Stimulated activated CD4-positive, alpha-beta T cell treated with anti-CD3 and anti-CD28 coated beads, Interleukin-1b, Interleukin-23, amount 100 ng/mL, for 48 hours (primary cell): ENCODE measurements at regions not wholly inside any gene's neighbourhood (a gene's known extent, or its start where the extent isn't known, plus 50 kb on each side); places are given as distances from the start of the nearest gene placed in this dataset.

Source experiments
- DNase-seq: peaks from one replicate; pipeline ENCODE4 v3.0.0-alpha.2; 2020

DNA sequence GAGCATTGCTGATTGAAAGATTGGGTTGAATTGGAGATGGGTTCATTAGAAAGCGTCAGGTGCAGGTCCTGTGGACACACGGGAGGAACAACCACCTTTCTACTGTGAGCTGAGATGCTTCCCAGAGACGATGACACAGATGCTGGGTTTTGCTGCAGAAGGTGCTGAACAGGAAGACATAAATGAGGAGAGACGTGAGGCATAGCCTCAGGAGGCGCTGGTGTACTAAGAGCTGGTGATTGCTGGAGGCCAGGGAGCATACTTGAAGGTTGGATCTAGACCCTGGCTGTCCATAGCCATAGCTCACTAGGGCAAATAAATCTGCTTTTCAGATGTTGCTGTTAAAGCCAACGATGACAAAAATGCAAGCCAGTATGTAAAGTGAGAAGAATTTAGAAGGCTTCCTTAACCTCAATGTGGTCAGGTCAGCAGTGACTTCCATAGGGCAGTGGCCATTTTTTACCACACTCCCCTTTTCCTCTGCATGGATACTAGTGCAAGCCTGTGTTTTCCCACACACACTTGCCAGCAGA is 153.7 kb downstream of the SOX11 start:
- DNase-seq = no peak

GRCh38 chr2:5846881-5847280 is 154.7 kb downstream of the SOX11 start:
- DNase-seq = no peak

DNA sequence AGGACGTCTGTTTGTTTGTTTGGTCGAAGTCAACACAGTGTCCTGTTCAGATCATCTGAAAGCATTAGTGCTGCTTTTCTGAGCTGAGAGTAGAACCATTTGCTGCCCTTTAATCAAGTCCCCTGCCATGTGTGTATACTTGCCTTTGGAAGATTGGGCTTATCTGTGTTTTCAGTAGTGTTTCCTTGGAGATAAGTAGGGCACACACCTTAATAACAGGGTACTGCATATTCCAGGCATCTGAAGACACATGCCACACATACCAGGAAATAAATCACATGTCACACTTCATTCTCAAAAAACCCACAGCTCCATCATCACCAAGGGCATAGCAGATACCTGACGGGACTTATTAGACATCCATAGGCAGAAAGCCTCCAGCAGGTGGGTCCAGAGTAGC is 157.4 kb downstream of the SOX11 start:
- DNase-seq = no peak

DNA sequence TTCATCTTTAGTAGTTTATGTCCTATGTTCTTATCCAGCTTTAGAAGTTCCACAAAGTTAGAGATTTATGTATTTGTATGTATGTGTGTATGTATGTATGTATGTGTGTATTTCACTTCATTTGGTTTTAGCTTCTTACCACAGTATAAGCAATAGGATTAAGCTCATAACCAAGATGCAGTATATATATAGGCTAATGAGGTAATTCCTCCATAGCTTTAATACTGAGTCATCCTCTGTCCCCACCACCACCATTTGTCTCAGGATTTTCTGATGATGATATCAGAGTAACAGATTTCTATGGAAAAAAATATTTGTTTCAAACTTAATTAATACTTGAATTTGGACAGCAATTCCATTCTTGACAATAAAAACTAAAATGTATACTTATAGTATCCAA is 159.2 kb downstream of the SOX11 start:
- no peak for DNase-seq

- DNase-seq = no peak
These were observed 162.6 kb downstream of the SOX11 start for GRCh38 chr2:5854797-5855196.

GRCh38 chr2:5867056-5867455 is 174.9 kb downstream of the SOX11 start:
- DNase-seq = no peak

DNA sequence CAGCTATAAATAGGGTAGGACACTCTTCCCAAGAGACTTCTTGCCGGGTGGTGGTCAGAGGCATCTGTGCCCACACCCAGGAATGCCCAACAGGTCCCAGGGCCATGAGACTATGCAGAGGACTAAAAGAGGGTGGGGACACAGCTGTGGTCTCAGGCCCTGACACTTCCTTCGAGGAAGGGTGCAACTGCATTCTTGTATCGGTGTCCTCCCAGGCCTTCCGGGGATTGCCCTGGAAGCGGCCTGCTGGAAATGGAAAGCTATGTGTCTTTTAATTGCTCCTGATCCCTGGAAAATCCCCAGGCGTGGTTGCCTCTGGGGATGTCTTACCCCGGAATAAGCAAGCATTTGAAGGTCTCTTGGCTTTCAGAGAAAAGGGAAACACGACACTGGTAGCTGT is 176.7 kb downstream of the SOX11 start:
- no peak for DNase-seq

- DNase-seq = no peak
These were observed 177.8 kb downstream of the SOX11 start for GRCh38 chr2:5869936-5870335.

DNA sequence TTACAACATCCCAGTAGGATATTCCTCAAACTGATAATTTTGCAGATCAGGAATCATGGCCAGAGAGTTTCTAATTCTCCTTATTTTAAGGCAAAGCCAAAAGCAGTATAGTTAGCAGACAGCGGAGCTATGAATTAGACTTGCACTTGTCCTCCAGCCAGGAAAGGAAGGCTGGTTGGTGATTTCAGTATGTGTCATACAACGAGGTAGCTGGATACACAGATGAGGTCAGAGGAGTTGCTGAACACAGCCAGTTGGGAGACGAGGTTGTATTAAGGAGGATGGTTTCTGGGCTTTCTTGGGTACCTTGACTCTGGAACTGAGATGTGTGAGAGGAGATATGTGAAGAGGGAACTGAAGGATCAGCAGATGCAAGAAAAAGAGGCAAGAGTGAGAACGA is 185.2 kb downstream of the SOX11 start:
- no peak for DNase-seq

GRCh38 chr2:5885451-5886173 is 193.4 kb downstream of the SOX11 start:
- DNase-seq = no peak

- DNase-seq = no peak
These were observed 194.3 kb downstream of the SOX11 start for GRCh38 chr2:5886462-5886861.

DNA sequence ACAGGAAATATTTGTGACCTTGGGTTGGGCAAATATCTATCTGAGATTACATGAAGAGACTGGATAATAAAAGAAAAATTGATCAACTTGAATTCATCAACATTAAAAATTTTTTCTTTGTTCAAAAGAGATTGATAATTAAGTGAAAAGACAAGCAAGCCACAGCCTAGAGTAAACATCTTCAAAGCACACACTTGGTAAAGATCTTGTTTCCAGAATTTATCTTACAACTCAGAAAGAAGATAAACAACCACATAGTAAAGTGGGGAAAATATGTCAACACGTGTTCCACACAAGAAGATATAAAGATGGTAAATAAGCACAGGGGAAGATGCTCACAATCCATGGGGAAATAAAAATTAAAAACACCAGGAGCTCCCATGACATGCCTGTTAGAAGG is 195.9 kb downstream of the SOX11 start:
- DNase-seq = no peak

- no peak for DNase-seq
These were observed 197.3 kb downstream of the SOX11 start for GRCh38 chr2:5889519-5889918.

DNA sequence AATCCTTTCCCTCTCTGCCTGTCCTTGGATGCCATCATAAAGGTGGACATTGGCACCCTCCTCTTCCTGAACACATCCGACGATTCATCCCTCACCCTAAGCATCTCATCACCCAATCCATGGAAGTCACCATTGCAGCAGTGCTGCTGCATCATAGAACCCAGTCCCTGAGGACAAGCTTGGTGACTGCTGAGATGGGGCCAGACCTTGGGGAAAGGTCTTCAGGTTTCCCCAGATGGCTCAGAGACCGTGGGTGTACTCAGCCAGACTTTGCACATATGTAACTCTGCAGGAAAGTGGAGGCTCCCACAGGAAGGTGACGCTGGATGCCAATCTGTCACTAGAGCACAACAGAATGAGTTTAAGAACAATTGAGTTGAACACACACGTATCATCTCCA is 202.2 kb downstream of the SOX11 start:
- DNase-seq = no peak

DNA sequence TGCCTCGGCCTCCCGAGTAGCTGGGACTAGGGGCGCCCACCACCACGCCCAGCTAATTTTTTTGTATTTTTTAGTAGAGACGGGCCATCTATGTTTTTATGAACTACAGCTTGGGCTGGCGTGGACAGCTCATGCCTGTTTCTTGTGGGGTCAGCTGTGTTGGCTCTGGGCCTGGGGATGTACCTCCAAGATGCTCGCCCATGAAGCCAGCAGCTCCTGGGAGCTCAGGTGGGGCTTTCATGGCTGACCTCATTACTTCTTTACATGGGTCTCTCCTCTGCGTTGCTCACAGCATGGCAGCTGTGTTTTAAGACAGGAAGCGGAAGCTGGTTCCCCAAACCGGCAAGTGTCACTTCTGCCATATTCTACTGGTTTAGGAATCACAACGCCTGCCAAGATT is 203.1 kb downstream of the SOX11 start:
- DNase-seq = no peak

DNA sequence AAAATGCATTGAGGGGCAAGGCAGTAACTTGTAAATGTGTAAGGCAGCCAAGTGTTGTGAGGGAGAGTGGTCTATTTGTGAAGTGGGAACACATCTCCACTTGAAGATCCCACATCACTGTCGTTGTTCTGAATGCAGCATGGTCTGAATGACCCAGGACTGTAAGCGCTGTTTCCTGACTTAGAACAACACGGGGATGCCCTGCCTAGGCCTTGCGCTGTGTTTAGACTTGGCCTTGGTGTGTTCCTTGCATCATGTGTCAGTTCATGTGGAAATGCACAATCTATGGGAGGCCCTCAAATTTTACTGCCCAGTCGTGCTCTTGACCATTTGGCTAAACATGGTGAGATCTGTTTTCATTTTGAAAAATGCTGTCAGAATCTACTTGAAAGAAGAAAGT is 205.1 kb downstream of the SOX11 start:
- no peak for DNase-seq

- DNase-seq = no peak
These were observed 206.5 kb downstream of the SOX11 start for GRCh38 chr2:5898667-5899066.

DNA sequence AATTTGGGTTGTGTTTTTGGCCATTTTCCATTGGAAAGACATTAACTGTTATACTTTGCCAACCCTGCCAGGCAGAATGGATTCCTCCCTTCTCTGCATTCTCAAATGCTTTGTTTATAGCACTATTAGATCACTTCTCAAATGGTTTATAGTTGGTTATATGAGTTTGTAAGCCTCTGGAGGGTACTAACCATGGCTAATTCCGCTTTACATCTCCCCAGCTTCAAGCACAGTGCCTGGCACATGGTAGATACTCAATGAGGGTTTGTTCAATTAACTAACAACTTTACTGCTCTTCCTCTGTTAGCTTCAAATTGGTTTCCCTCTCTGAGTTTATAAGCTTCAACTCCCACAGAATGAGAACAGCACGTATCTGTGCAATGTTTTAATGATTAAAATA is 213.5 kb downstream of the SOX11 start:
- no peak for DNase-seq

DNA sequence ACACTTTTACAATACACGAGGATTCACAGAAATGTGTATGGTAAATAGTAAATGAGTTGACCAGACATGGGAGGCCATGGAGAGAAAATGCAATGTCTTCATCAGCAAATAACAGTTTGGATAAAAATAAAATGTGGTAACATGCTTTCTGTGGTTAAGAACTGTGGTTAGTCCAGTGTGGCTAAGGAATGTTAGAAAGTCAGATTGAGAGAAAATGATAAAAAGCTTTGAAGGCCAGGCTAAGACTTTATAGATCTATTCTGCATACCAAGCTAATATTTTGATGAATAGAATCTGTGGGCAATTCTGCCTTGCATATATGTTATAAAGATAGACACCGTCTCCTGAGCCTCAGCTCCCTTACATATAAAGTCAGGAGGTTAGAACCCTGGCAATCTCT is 215.9 kb downstream of the SOX11 start:
- DNase-seq = no peak

- no peak for DNase-seq
These were observed 219.5 kb downstream of the SOX11 start for GRCh38 chr2:5911718-5912117.

GRCh38 chr2:5913711-5914395 is 221.7 kb downstream of the SOX11 start:
- no peak for DNase-seq

- no peak for DNase-seq
These were observed 222.8 kb downstream of the SOX11 start for GRCh38 chr2:5914811-5915611.

DNA sequence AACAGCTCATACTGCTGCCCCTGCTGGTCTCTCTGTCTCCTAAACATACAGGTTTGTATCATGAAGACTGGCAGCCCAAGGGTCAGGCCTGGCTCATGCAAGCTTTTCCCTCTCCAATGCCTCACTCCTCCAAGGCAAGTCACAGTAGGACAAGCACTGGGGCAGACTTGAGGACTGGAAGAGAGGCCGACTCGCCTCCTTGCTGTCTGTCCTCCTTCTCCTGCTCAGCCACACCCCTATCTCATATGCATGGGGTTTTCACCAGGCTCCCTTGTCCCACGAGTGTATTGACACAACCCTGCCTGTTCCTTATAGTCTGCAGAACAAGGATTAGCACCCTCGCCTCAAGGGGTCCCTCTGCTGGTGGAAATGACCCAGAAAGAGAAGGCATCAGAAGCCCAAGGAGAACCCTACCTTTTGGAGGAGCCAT is 223.7 kb downstream of the SOX11 start:
- DNase-seq = peak; percentile 8
